Upper lobe of right lung (tissue), 1 donor: ENCODE measurements at regions not wholly inside any gene's neighbourhood (a gene's known extent, or its start where the extent isn't known, plus 50 kb on each side); places are given as distances from the start of the nearest gene placed in this dataset.
A peak's percentile ranks its signal among the peaks of the same experiment; 100 is the strongest.
"Not testable (repeated sequence)": the region's sequence is repeated elsewhere in the genome, so short reads cannot be mapped to it uniquely, and the experiment has no call there.

Experiments used
- ATAC-seq: fragments of 200-7000 bp; cut with Tn5 transposase; one replicate; pipeline ENCODE4 v1.9.1; 2020; ENCODE audit warnings: mild to moderate bottlenecking, moderate library complexity
- DNase-seq: peaks from one replicate; pipeline ENCODE4 v3.0.0-alpha.2; 2020
- H3K27ac ChIP-seq: fragments of 200-600 bp; one replicate; pipeline ENCODE4 v1.8.0; 2022
- H3K27me3 ChIP-seq: fragments of 200-600 bp; one replicate; pipeline ENCODE4 v1.8.0; 2022; ENCODE audit warnings: mild to moderate bottlenecking
- H3K36me3 ChIP-seq: fragments of 200-600 bp; one replicate; pipeline ENCODE4 v1.8.0; 2022
- H3K4me1 ChIP-seq: fragments of 200-600 bp; one replicate; pipeline ENCODE4 v1.8.0; 2022
- H3K4me3 ChIP-seq: fragments of 200-600 bp; one replicate; pipeline ENCODE4 v1.8.0; 2022; ENCODE audit warnings: mild to moderate bottlenecking
- H3K9me3 ChIP-seq: fragments of 200-600 bp; one replicate; pipeline ENCODE4 v1.8.0; 2022
- intact Hi-C: fragments of 100-400 bp; cut with DNase I; formaldehyde crosslinking; loops from one replicate; pipeline ENCODE4 v1.11.0; 2022
- donor health status: DM: no; HTN: yes; CAD: no; lungs with severe emphysema.

DNA sequence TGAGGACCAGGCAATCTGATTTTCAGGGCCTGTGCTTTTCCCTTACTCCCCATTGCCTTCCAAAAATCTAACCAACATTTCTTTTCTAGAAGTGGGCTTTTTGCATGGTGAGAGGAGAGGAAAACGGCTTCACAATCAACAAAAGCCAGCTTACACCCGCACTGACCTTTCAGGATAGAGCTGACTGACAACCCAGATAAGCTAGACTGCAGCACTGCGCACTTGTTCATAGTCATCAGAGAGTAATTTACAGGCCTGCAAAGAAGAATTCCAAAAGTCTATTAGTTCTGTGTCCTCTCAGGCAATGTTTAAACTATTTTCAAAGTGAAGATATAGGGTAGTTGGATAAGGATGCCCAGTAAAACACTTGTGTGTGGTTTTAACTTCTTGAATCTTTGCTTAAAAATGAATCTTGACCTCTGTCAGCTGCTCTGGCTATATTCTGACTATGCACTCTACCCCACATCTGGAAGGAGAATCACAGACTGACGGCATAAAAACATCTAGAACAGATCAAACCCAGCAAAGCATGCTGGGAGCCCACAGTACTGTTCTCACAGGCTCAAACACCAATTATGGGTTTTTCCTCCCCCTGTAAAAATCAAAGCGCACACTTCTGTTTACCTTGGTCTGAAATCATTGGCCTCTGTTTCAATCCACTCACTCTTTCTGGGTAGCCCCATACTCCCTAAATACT, 172.0 kb downstream of the ZNF92 start:
- H3K4me1 ChIP-seq, H3K27ac ChIP-seq, DNase-seq, ATAC-seq, H3K27me3 ChIP-seq, H3K36me3 ChIP-seq, H3K4me3 ChIP-seq, intact Hi-C loops, H3K9me3 ChIP-seq: not testable (repeated sequence)

DNA sequence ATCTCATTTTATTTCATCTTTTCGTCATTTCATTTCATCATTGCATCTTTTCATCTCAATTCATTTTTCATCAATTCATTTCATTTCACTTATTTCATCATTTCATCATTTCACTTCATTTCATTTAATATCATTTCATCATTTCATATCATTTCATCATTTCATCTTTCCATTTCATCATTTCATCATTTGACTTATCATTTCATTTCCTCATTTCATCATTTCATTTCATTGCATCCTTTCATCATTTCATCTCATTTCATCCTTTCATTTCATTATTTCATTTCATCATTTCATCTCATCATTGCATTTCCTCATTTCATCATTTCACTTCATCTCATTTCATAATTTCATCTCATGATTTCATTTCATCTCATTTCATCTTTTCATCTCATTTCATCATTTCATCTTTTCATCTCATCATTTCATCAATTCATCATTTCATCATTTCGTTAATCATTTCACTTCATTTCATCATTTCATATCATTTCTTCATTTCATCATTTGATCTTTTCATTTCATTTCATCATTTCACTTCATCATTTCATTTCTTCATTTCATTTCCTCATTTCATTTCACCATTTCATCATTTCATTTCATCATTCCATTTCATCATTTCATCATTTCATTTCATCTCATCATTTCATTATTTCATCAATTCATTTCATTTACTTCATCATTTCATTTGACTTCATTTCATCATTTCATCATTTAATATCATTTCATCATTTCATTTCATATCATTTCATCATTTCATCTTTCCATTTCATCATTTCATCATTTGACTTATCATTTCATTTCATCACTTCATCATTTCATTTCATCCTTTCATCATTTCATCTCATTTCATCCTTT, 176.2 kb downstream of the ZNF92 start:
- intact Hi-C loops, ATAC-seq, H3K36me3 ChIP-seq, H3K9me3 ChIP-seq, DNase-seq, H3K4me1 ChIP-seq, H3K4me3 ChIP-seq, H3K27me3 ChIP-seq, H3K27ac ChIP-seq: not testable (repeated sequence)

DNA sequence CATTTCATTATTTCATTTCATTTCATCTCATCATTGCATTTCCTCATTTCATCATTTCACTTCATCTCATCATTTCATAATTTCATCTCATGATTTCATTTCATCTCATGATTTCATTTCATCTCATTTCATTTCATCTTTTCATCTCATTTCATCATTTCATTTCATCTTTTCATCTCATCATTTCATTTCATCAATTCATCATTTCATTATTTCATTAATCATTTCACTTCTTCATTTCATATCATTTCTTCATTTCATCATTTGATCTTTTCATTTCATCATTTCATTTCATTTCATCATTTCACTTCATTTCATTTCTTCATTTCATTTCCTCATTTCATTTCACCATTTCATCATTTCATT, 176.8 kb downstream of the ZNF92 start:
- H3K27ac ChIP-seq, H3K9me3 ChIP-seq, intact Hi-C loops, ATAC-seq, H3K27me3 ChIP-seq, DNase-seq, H3K4me3 ChIP-seq, H3K4me1 ChIP-seq, H3K36me3 ChIP-seq: not testable (repeated sequence)

DNA sequence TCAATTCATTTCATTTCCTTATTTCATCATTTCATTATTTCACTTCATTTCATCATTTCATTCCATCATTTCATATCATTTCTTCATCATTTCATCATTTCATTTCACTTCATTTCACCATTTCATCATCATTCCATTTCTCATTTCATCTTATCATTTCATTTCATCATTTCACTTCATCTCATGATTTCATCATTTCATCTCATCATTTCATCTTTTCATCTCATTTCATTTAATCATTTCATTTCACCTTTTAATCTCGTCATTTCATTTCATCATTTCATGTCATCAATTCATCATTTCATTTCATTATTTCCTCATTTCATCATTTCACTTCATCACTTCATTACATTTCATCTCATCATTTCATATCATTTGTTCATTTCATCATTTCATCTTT, 177.4 kb downstream of the ZNF92 start:
- H3K27me3 ChIP-seq, DNase-seq, intact Hi-C loops, H3K4me1 ChIP-seq, H3K27ac ChIP-seq, H3K36me3 ChIP-seq, H3K9me3 ChIP-seq, ATAC-seq, H3K4me3 ChIP-seq: not testable (repeated sequence)

DNA sequence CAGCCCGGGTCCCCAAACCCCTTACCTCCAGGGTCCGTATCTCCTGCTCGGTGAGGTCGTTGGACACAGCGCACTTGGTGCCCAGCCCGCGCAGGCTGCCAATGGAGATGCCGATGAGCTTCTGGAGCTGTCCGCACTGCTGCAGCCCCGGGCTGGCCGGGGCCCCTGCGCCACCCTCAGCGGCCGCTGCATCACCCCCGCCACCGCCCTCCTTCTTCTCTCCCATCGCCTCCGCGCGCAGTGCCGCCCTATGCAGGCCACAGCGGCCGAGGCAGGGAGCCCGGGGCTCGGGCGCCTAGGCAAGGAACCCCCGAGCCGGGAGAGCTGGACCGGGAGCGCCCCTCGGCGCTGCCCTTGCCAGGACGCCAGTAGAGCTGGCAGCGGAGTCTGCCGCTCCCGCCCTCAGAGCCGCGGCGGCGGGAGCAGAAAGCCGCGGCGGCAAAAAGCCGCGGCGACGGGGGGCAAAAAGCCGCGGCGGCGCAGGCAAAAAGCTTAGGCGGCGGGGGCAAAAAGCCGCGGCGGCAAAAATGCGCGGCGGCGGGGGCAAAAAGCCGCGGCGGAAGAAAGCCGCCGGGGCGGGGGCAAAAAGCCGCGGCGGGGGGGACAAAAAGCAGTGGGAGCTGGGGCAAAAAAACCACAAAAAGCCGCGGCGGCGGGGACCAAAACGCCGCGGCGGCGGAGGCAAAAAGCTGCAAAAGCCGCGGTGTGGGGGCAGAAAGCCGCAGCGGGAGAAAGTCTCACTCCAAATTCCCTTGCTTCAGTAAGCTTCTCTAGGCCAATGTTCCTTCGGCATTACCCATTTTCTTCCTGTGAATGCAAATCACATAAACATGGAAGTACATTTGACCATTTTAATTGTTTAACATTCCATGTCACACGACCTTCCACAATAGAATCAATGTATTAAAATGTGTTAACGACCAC, 181.2 kb downstream of the ZNF92 start:
- H3K4me1 ChIP-seq, DNase-seq, H3K9me3 ChIP-seq, H3K27ac ChIP-seq, H3K4me3 ChIP-seq, intact Hi-C loops, H3K36me3 ChIP-seq, H3K27me3 ChIP-seq, ATAC-seq: not testable (repeated sequence)

DNA sequence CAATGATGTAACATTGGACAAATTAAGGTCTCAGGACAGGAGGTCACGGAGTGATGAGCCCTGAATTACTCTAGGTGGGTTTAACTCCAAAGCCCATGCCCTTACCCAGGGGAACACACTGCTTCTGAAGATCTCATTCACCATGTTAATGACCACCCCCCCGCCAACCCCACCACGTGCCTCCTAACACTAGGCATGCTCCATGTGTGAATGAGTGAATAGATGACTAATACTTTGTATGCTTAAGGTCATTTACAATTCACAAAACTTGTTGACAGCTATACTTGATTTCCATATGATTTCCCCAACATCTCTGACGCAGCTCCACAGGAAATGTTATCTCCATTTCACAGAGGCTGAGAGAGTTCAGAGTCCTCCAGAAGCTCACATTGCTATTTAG, 184.9 kb downstream of the ZNF92 start:
- H3K4me1 ChIP-seq, intact Hi-C loops, H3K27ac ChIP-seq, H3K27me3 ChIP-seq, H3K36me3 ChIP-seq, H3K9me3 ChIP-seq, H3K4me3 ChIP-seq: not testable (repeated sequence)
- ATAC-seq = peak; percentile 56
- DNase-seq = peak; percentile 44

DNA sequence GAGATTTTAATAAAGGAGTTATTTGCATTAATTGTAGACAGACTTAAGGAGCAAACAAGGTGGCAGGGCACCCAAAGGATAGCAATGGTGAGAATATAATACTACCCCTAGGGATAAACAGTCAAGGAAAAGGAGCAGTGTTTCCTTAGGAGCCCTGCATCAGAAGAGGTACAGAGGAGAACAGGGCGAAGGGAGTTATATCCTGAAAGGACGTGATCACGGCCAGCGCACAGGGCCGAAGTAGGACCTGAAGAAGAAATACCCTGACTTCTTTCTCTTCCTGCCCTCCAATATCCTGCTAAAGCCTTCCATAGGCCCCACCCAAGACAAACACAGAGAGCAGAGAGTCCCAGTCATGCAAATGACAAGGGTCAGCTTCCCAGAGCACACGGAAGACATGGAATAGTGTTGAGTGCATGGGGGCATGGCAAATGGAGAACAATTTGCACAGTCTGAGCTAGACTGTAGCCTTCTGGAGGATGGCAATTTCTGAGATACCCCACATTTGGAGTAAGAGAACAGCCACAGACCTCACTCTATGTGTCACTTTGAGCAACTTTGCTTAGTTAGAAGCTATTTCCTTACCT, 188.2 kb downstream of the ZNF92 start:
- intact Hi-C loops, H3K36me3 ChIP-seq, H3K9me3 ChIP-seq: not testable (repeated sequence)

DNA sequence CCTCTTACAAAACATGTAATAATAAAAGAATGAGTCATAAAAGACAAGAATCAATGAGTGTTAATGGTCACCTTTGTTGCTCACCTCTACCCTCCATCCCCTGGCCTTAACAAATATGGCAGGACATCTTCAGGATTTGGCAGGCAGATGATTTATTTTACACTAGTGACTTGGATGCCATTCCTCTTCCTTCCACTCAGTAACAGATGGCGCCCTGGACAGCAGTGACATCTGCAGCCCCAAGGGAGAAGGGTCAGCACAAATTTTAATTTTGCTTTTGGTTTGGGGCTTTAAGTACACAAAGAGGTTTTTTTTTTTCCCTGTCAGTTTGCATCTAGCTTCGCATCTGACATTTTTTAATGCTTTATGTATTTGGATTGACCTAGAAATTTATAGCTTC, 188.9 kb downstream of the ZNF92 start:
- H3K27me3 ChIP-seq, H3K4me3 ChIP-seq, H3K4me1 ChIP-seq, DNase-seq, H3K36me3 ChIP-seq, H3K9me3 ChIP-seq, intact Hi-C loops, ATAC-seq, H3K27ac ChIP-seq: not testable (repeated sequence)

More for the DNA sequence above, 188.2 kb downstream of the ZNF92 start:
- H3K4me3 ChIP-seq, H3K4me1 ChIP-seq, DNase-seq, H3K27ac ChIP-seq, H3K27me3 ChIP-seq: not testable (repeated sequence)
- ATAC-seq = peak; percentile 25

DNA sequence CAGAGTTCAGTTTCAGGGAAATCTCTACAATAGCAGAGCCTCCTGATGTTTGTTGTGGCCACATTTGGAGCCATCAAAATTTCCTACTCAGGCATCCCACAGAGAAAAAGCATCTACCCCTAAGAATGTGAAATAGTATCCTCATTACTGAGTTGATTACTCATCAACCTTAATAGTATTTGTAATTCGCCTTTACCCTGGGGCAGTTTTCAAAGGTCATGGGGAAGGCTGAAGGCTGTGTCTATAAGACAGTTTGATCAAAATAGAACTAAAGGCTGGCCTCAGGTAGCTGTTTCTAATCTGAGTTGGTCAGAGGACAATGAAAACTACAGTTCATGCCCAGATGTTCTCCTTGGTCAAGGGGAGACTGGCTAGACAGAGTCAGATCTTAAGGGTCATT, 189.7 kb downstream of the ZNF92 start:
- DNase-seq, ATAC-seq: not testable (repeated sequence)

DNA sequence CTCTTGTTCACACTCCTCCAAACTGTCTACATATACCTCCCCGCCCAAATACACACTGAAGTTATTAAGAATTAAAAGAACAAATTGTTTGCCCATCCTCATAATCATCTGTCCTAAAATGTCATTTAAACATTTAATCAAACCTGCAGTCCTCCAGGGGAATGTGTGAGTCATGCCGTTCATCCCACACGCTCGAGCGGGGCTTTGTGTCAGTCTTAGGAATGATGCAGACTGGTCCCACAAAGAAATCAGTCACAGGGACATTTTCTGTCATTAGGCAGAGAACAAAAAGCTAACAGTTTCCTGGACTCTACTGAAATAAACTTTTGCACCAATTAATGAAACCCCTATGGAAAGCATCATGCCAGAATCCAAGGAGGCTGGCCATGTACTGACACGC, 194.6 kb downstream of the ZNF92 start:
- H3K9me3 ChIP-seq, H3K4me1 ChIP-seq, H3K36me3 ChIP-seq, DNase-seq, intact Hi-C loops, H3K27me3 ChIP-seq, H3K27ac ChIP-seq, ATAC-seq, H3K4me3 ChIP-seq: not testable (repeated sequence)

More for the DNA sequence above, 189.7 kb downstream of the ZNF92 start:
- H3K9me3 ChIP-seq, H3K27ac ChIP-seq, H3K36me3 ChIP-seq, H3K4me3 ChIP-seq, H3K4me1 ChIP-seq, H3K27me3 ChIP-seq, intact Hi-C loops: not testable (repeated sequence)

DNA sequence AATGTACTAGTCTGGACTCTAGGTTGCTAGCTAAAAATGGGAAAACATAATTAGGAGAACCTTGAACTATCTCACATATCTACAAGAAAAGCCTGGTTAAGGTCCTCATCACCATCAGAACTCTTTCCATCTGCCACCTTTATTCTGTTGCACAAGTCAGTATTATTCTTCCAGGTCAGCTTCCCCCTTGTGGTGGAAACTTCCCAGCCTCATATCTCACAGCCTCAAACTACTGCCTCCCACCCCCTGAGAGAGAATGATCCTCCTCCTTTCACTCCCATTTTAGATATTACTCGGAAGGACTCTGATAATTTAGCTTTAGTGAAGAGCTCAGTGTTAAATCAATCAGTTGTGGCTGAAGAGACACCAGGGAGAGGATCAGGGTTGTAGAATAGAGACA, 197.3 kb downstream of the ZNF92 start:
- H3K27me3 ChIP-seq, H3K36me3 ChIP-seq, H3K4me1 ChIP-seq, DNase-seq, intact Hi-C loops, H3K27ac ChIP-seq, H3K4me3 ChIP-seq, H3K9me3 ChIP-seq, ATAC-seq: not testable (repeated sequence)

DNA sequence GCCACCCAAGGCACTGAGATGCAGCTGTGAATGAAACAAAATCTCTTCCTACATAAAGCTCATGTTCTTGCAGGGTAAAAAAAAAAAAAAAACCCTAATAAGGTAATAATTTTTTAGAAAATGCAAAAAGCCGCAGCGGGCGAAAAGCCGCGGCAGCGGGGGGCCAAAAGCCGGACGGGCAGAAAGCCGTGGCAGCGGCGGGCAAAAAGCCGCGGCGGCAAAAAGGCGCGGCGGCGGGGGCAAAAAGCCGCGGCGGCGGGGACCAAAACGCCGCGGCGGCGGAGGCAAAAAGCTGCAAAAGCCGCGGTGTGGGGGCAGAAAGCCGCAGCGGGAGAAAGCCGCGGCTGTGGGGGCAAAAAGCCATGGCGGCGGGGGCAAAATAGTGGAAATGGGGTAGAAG, 198.9 kb downstream of the ZNF92 start:
- H3K36me3 ChIP-seq, H3K27ac ChIP-seq, H3K9me3 ChIP-seq, DNase-seq, intact Hi-C loops, H3K4me3 ChIP-seq, H3K27me3 ChIP-seq, ATAC-seq, H3K4me1 ChIP-seq: not testable (repeated sequence)

DNA sequence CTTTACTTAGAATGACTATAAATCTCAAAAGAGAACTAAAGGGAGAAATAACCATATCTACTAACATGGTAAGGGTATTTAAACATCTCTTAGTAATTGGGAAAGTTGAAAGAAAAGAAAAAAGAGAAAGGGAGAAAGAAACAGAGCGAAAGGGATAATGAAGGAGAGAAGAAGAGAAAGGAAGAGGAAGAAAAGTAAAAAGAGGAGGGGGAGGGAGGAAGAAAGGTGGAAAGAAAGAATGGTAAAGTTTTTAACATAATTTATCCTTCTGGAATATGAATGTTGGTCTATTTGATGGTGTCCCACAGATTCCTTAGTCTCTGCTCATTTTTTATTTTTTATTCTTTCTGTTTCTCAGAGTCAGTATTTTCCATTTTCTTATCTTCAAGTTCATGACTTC, 202.7 kb downstream of the ZNF92 start:
- ATAC-seq, H3K9me3 ChIP-seq, H3K36me3 ChIP-seq, H3K27ac ChIP-seq, DNase-seq, H3K27me3 ChIP-seq, intact Hi-C loops, H3K4me1 ChIP-seq, H3K4me3 ChIP-seq: not testable (repeated sequence)
